GM12878 (cell line): ENCODE measurements at regions not wholly inside any gene's neighbourhood (a gene's known extent, or its start where the extent isn't known, plus 50 kb on each side); places are given as distances from the start of the nearest gene placed in this dataset.

ENCODE experiments used
- CEBPB ChIP-seq, 2 experiments: fragments of 150-350 bp in 1 of 2; IDR thresholded peaks; 2 replicates each; pipeline ENCODE4 v1.6.1; 2012 to 2014; ENCODE audit warnings: low read depth in 2 of 2, low read length in 2 of 2, borderline replicate concordance in 1 of 2, inconsistent platforms in 1 of 2
- EP300 ChIP-seq, 2 experiments: fragments of 150-350 bp in 1 of 2; IDR thresholded peaks; 2 replicates each; pipeline ENCODE4 v1.6.1; 2011 to 2012; ENCODE audit warnings: low read depth in 2 of 2, low read length in 2 of 2, borderline replicate concordance in 1 of 2, improper control_type of control experiment in 1 of 2, inconsistent platforms in 1 of 2; ENCODE audit not compliant: control insufficient read depth in 1 of 2
- NFIC ChIP-seq: IDR thresholded peaks from 2 replicates; pipeline ENCODE4 v1.6.1; 2012; ENCODE audit warnings: low read depth, mild to moderate bottlenecking, inconsistent platforms, low read length, moderate library complexity
- NRF1 ChIP-seq: conservative IDR thresholded peaks from 2 replicates; pipeline ENCODE4 v1.6.1; 2011; ENCODE audit warnings: mild to moderate bottlenecking, low read depth, low read length, improper control_type of control experiment
- POLR2A ChIP-seq: IDR thresholded peaks from 2 replicates; pipeline ENCODE4 v1.6.1; 2011; ENCODE audit warnings: low read depth, mild to moderate bottlenecking, low read length
- ZNF274 ChIP-seq: IDR thresholded peaks from one replicate; pipeline ENCODE4 v1.8.0; 2011; ENCODE audit not compliant: insufficient read length, insufficient read depth
- TF ChIP-seq, protein P1 (sequence below), 3 experiments: IDR thresholded peaks in 2 of 3; conservative IDR thresholded peaks in 1 of 3; 2 replicates each; pipeline ENCODE4 v1.5.1; 2011; ENCODE audit warnings: low read depth in 3 of 3, low read length in 3 of 3, mild to moderate bottlenecking in 3 of 3, control low read depth in 2 of 3, moderate library complexity in 2 of 3, inconsistent platforms in 1 of 3, mixed read lengths in 1 of 3; ENCODE audit not compliant: control insufficient read depth in 2 of 3, insufficient read depth in 1 of 3; ENCODE audit errors: extremely low read depth in 1 of 3
- TF ChIP-seq, protein P2 (sequence below): fragments of 450-650 bp; IDR thresholded peaks from 2 replicates; pipeline ENCODE4 v1.6.1; 2017; ENCODE audit warnings: low read depth, mild to moderate bottlenecking, moderate library complexity

- TF ChIP-seq NFIC (no peak), CEBPB (IDR thresholded peaks at IDR 0.05; ENCODE audit: borderline replicate concordance in 1 of 2, low read depth in 2 of 2, low read length in 2 of 2) (no peak), EP300 (IDR thresholded peaks at IDR 0.05; ENCODE audit: borderline replicate concordance in 1 of 2, control insufficient read depth in 1 of 2, low read depth in 2 of 2, low read length in 2 of 2) (no peak), NRF1 (no peak), ZNF274 (no peak), POLR2A (no peak)
- TF ChIP-seq, protein P1, sequence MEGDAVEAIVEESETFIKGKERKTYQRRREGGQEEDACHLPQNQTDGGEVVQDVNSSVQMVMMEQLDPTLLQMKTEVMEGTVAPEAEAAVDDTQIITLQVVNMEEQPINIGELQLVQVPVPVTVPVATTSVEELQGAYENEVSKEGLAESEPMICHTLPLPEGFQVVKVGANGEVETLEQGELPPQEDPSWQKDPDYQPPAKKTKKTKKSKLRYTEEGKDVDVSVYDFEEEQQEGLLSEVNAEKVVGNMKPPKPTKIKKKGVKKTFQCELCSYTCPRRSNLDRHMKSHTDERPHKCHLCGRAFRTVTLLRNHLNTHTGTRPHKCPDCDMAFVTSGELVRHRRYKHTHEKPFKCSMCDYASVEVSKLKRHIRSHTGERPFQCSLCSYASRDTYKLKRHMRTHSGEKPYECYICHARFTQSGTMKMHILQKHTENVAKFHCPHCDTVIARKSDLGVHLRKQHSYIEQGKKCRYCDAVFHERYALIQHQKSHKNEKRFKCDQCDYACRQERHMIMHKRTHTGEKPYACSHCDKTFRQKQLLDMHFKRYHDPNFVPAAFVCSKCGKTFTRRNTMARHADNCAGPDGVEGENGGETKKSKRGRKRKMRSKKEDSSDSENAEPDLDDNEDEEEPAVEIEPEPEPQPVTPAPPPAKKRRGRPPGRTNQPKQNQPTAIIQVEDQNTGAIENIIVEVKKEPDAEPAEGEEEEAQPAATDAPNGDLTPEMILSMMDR (IDR thresholded peaks at IDR 0.05 in 2 of 3, conservative IDR thresholded peaks at IDR 0.05 in 1 of 3; ENCODE audit: control insufficient read depth in 2 of 3, extremely low read depth in 1 of 3, insufficient read depth in 1 of 3, low read depth in 3 of 3, low read length in 3 of 3) = no peak
- TF ChIP-seq, protein P2, sequence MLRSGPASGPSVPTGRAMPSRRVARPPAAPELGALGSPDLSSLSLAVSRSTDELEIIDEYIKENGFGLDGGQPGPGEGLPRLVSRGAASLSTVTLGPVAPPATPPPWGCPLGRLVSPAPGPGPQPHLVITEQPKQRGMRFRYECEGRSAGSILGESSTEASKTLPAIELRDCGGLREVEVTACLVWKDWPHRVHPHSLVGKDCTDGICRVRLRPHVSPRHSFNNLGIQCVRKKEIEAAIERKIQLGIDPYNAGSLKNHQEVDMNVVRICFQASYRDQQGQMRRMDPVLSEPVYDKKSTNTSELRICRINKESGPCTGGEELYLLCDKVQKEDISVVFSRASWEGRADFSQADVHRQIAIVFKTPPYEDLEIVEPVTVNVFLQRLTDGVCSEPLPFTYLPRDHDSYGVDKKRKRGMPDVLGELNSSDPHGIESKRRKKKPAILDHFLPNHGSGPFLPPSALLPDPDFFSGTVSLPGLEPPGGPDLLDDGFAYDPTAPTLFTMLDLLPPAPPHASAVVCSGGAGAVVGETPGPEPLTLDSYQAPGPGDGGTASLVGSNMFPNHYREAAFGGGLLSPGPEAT = no peak
Observed at GRCh38 chr16:17641990-17642389, 171.2 kb upstream of the XYLT1 start.
